ENCODE measurements at regions not wholly inside any gene's neighbourhood (a gene's known extent, or its start where the extent isn't known, plus 50 kb on each side); places are given as distances from the start of the nearest gene placed in this dataset.

DNA sequence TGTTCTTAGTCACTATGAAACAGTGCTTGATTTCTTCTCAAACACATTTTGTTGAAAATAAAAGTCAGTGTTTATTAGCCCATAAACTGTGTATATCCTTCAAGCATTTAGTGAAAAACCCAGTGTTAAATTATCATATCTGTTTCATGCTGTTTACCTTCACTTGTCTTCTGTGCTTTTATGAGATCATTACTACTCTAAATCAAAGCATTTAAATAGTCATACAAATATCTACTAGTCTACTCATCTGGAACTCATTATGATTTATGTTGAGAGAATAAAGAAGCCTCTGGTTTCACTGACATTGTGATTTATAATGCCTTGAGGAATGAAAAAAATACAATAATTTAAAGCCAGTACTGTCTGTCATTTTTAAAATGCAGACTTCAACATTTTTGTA, 366.5 kb downstream of the SLCO4C1 start:
- ChIA-PET POLR2A (no interaction called here), CTCF (no interaction called here)
- TF ChIP-seq HDGF (IDR thresholded peaks at IDR 0.05; ENCODE audit: borderline replicate concordance) (no peak), CTBP1 (IDR thresholded peaks at IDR 0.05; ENCODE audit: borderline replicate concordance) (peak; percentile 65; the same call in 1 of the 2 replicates), FOXA1 (IDR thresholded peaks at IDR 0.05) (peak; percentile 86), ELF4 (IDR thresholded peaks at IDR 0.05) (no peak), L3MBTL2 (conservative IDR thresholded peaks at IDR 0.05) (no peak), SUZ12 (IDR thresholded peaks at IDR 0.05) (no peak), FOXM1 (IDR thresholded peaks at IDR 0.05; ENCODE audit: borderline replicate concordance) (no peak), ZNF384 (IDR thresholded peaks at IDR 0.05) (peak; percentile 49; the same call in 1 of the 2 replicates), LEF1 (IDR thresholded peaks at IDR 0.05; ENCODE audit: borderline replicate concordance) (peak; percentile 31; the same call in 1 of the 2 replicates)
- TF ChIP-seq, protein P1, sequence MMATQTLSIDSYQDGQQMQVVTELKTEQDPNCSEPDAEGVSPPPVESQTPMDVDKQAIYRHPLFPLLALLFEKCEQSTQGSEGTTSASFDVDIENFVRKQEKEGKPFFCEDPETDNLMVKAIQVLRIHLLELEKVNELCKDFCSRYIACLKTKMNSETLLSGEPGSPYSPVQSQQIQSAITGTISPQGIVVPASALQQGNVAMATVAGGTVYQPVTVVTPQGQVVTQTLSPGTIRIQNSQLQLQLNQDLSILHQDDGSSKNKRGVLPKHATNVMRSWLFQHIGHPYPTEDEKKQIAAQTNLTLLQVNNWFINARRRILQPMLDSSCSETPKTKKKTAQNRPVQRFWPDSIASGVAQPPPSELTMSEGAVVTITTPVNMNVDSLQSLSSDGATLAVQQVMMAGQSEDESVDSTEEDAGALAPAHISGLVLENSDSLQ (IDR thresholded peaks at IDR 0.05) = peak; percentile 94
- no peak for DNase-seq (ENCODE audit: extremely low spot score)

DNA sequence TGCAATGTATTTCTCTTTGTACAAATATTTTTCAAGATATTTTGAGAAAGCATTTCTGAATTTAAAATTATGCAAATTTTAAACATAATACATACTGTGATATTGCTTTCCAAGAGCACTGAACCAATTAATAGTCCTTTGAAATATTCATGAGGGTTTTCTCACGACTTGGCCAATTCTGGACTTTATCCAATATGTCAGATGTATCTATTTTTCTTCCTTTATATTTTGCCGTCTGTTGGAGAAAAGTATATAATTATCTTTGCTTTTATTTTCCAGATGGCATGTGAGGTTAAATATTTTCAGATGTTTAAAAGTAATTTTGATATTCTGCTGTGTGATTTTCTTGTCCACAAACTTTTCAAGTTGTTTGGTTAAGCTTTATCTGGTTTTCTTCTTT, 378.9 kb downstream of the SLCO4C1 start:
- TF ChIP-seq CTBP1 (IDR thresholded peaks at IDR 0.05; ENCODE audit: borderline replicate concordance) = no peak
- no peak for TF ChIP-seq ELF4 (IDR thresholded peaks at IDR 0.05)
- no peak for TF ChIP-seq TARDBP (IDR thresholded peaks at IDR 0.05)
- TF ChIP-seq ARNT (IDR thresholded peaks at IDR 0.05) = no peak
- DNase-seq (ENCODE audit: extremely low spot score) = no peak
- ChIA-PET CTCF (interaction anchor here (0.6 kb wide), 1 partner anchor 1083 kb away, joined by 3 read pairs; no protein-coding TSS in a partner anchor), POLR2A (no interaction called here)

DNA sequence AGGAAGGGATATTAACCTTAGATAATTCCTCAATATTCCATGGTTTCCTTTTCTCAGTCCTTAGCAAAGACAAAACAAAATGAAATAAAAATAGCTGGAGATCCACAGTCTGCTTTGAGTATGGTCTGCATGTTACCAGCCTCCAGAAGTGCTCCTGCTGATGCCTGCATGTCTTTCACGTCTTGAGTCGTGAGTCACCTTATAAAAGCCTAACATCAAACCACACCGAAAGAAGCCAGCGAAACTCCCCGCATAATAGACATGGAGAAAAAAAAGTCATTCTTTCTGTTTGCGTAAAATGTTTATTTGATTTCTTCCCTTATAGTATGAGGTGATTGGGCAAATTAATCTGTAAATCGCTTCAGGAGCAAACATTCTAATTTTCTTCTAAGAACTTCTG, 380.5 kb downstream of the SLCO4C1 start:
- DNase-seq (ENCODE audit: extremely low spot score) = no peak
- ChIA-PET CTCF (no interaction called here), POLR2A (no interaction called here)
- TF ChIP-seq ARNT (IDR thresholded peaks at IDR 0.05) (no peak), NFRKB (IDR thresholded peaks at IDR 0.05) (no peak), FOXA1 (IDR thresholded peaks at IDR 0.05) (no peak), FOXK2 (IDR thresholded peaks at IDR 0.05) (no peak), HDGF (IDR thresholded peaks at IDR 0.05; ENCODE audit: borderline replicate concordance) (no peak), ZNF384 (IDR thresholded peaks at IDR 0.05) (no peak), SUZ12 (IDR thresholded peaks at IDR 0.05) (no peak), LEF1 (IDR thresholded peaks at IDR 0.05; ENCODE audit: borderline replicate concordance) (no peak), L3MBTL2 (conservative IDR thresholded peaks at IDR 0.05) (no peak), ELF4 (IDR thresholded peaks at IDR 0.05) (no peak), FOXM1 (IDR thresholded peaks at IDR 0.05; ENCODE audit: borderline replicate concordance) (no peak), CTBP1 (IDR thresholded peaks at IDR 0.05; ENCODE audit: borderline replicate concordance) (no peak)
- TF ChIP-seq, protein P1 (IDR thresholded peaks at IDR 0.05) = no peak

DNA sequence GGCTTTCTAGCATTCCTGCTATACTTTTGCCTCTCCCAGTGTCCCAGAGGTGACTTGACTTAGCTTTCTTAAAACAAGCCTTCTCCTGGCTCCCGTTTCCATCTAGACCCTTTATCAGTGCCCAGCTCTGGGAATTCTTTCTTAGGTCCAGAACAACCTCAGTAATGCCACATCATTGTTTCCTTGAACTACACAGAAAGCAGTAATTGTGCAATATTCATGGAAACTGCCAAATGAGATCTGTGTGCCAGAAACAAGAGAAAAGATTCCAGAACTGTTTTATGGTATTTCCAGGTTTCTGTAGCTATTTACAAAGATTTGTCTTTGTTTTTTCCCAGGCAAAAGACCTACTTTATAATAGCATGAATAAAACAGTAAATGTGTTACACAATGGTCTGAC, 391.3 kb downstream of the SLCO4C1 start:
- ChIA-PET POLR2A (no interaction called here), CTCF (interaction anchor here (0.7 kb wide), 1 partner anchor 56 kb away, joined by 3 read pairs; no protein-coding TSS in a partner anchor)
- no peak for DNase-seq (ENCODE audit: extremely low spot score)
- TF ChIP-seq SP1 (IDR thresholded peaks at IDR 0.05) (no peak), ZNF384 (IDR thresholded peaks at IDR 0.05) (no peak), SUZ12 (IDR thresholded peaks at IDR 0.05) (no peak), ELF4 (IDR thresholded peaks at IDR 0.05) (no peak), FOXK2 (IDR thresholded peaks at IDR 0.05) (no peak), ARNT (IDR thresholded peaks at IDR 0.05) (no peak)

DNA sequence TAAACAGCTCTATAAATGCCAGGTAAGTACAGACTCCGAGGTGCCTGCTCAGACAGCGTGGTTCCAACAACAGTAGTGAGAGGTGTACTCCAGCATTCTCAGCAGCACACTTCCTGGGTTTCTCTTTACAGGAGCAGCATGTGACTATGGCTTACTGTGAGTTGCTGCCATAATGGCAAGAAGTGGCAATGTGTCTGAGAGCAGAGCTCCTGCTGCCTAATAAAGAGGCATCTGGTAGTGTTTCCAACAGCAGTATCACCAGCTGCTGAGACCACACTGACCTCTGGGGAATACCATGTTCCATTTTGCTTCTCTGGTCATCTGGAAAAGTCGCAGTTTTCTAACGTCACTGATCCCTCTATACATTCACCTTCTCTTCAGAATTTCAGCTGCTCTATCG, 398.2 kb downstream of the SLCO4C1 start:
- CTCF ChIA-PET = no interaction called here
- POLR2A ChIA-PET = no interaction called here
- no peak for DNase-seq (ENCODE audit: extremely low spot score)
- no peak for TF ChIP-seq ZNF384 (IDR thresholded peaks at IDR 0.05)
- no peak for TF ChIP-seq BHLHE40 (IDR thresholded peaks at IDR 0.05; ENCODE audit: borderline replicate concordance)
- TF ChIP-seq FOXK2 (IDR thresholded peaks at IDR 0.05) = no peak
- TF ChIP-seq ELF4 (IDR thresholded peaks at IDR 0.05) = no peak
- no peak for TF ChIP-seq NFRKB (IDR thresholded peaks at IDR 0.05)
- no peak for TF ChIP-seq FOXM1 (IDR thresholded peaks at IDR 0.05; ENCODE audit: borderline replicate concordance)
- no peak for TF ChIP-seq FOXA1 (IDR thresholded peaks at IDR 0.05)

DNA sequence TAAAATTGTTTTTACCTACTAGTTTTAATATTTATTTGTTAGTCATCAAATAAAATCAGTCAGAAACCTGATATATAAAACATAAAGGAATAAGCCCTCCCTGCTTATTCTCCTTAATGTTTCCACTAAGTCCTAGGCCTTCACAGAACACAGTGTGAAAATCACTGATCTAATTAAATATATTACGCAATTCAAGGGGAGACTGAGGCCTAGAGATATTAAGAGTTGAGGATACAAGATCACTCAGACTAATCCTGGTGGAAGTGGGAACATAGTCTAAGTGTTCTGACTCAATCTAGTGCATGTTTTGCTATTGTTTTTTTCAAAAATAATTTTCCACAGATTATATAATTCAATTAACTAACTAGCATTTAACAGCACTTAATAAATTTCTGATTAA, 401.1 kb downstream of the SLCO4C1 start:
- ChIA-PET POLR2A (no interaction called here), CTCF (interaction anchor here (0.6 kb wide), 1 partner anchor 10 kb away, joined by 6 read pairs; no protein-coding TSS in a partner anchor)
- DNase-seq (ENCODE audit: extremely low spot score) = no peak
- TF ChIP-seq L3MBTL2 (conservative IDR thresholded peaks at IDR 0.05) (no peak), ELF4 (IDR thresholded peaks at IDR 0.05) (no peak), FOXM1 (IDR thresholded peaks at IDR 0.05; ENCODE audit: borderline replicate concordance) (no peak), LEF1 (IDR thresholded peaks at IDR 0.05; ENCODE audit: borderline replicate concordance) (no peak), ZNF384 (IDR thresholded peaks at IDR 0.05) (no peak), FOXA1 (IDR thresholded peaks at IDR 0.05) (no peak), BHLHE40 (IDR thresholded peaks at IDR 0.05; ENCODE audit: borderline replicate concordance) (no peak), ARNT (IDR thresholded peaks at IDR 0.05) (no peak), TARDBP (IDR thresholded peaks at IDR 0.05) (no peak)

DNA sequence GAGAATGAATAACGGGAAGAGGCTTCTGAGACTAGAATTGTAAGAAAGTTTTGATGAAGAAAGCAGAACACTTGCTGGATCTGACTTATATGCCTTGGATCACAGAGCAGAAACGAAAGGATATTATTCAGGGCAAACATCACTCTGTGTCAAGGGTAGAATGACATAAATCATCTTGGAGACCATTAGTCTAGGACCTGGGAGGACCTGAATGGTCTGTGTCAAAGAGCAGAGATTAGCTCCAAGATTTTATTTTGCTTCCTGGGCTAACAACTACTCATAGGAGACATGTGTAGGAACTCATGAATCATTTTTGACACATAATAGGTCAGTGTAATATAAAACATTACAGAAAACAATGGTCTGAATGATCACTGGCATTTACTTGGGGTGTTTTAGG, 417.9 kb downstream of the SLCO4C1 start:
- ChIA-PET POLR2A (no interaction called here), CTCF (no interaction called here)
- TF ChIP-seq, protein P1 (IDR thresholded peaks at IDR 0.05) = peak; percentile 77
- TF ChIP-seq ARNT (IDR thresholded peaks at IDR 0.05) = no peak
- DNase-seq (ENCODE audit: extremely low spot score) = no peak

Data from HEK293T (cell line).